ENCODE measurements at regions not wholly inside any gene's neighbourhood (a gene's known extent, or its start where the extent isn't known, plus 50 kb on each side); places are given as distances from the start of the nearest gene placed in this dataset.

GRCh38 chr4:174183259-174183658 lies 100.2 kb downstream of the FBXO8 start:
- TF ChIP-seq POLR2A (IDR thresholded peaks at IDR 0.05) (no peak), CTCF (IDR thresholded peaks at IDR 0.05) (no peak), EP300 (IDR thresholded peaks at IDR 0.05) (no peak)
